Sigmoid colon (tissue), 3 donors: ENCODE measurements at regions not wholly inside any gene's neighbourhood (a gene's known extent, or its start where the extent isn't known, plus 50 kb on each side); places are given as distances from the start of the nearest gene placed in this dataset.

Experiments used
- small RNA-seq, 3 donors: library from RNA; depleted of rRNA; stranded (forward); fragments of <200 nt; gene quantifications; one replicate each; pipeline ENCODE3, GENCODE V24; 2016

Small RNA genes in the stretch of these regions (small RNA-seq; reads per million reads assigned to genes)
- gene CFTRP3 (0 reads per million in 3 donors), gene MLLT10P1 (0 reads per million in 3 donors), gene RF00019 (0 reads per million in 3 donors)
